Smooth muscle cell (in vitro differentiated cells): ENCODE measurements at regions not wholly inside any gene's neighbourhood (a gene's known extent, or its start where the extent isn't known, plus 50 kb on each side); places are given as distances from the start of the nearest gene placed in this dataset.

Experiments
- DNase-seq: peaks from one replicate; lab custom pipeline; 2025; ENCODE audit not compliant: unreplicated experiment; lab: John Stamatoyannopoulos, UW
- H2AFZ ChIP-seq: fragments of 200-600 bp; sonication (generic); 2 replicates; pipeline ENCODE4 v1.6.0; 2016; ENCODE audit warnings: antibody characterized with exemption, low read depth, mild to moderate bottlenecking
- H3F3A ChIP-seq: fragments of 200-600 bp; sonication (generic); 2 replicates; pipeline ENCODE4 v1.6.0; 2017; ENCODE audit warnings: antibody characterized with exemption, low read depth
- H3K27ac ChIP-seq: fragments of 200-600 bp; sonication (generic); 2 replicates; pipeline ENCODE4 v1.5.1; 2016; ENCODE audit warnings: low read depth, mild to moderate bottlenecking
- H3K27me3 ChIP-seq: fragments of 200-600 bp; sonication (generic); 2 replicates; pipeline ENCODE4 v1.6.1; 2016; ENCODE audit warnings: low read depth, mild to moderate bottlenecking
- H3K36me3 ChIP-seq: fragments of 200-600 bp; sonication (generic); 2 replicates; pipeline ENCODE4 v1.5.1; 2016; ENCODE audit warnings: low read depth
- H3K4me1 ChIP-seq: fragments of 200-600 bp; sonication (generic); 2 replicates; pipeline ENCODE4 v1.5.1; 2016; ENCODE audit warnings: low read depth
- H3K4me2 ChIP-seq: fragments of 200-600 bp; sonication (generic); 2 replicates; pipeline ENCODE4 v1.6.0; 2016; ENCODE audit warnings: mild to moderate bottlenecking
- H3K4me3 ChIP-seq: fragments of 200-600 bp; sonication (generic); 2 replicates; pipeline ENCODE4 v1.5.1; 2016; ENCODE audit warnings: mild to moderate bottlenecking
- H3K79me2 ChIP-seq: fragments of 200-600 bp; sonication (generic); 2 replicates; pipeline ENCODE4 v1.6.0; 2016; ENCODE audit warnings: low read depth, mild to moderate bottlenecking
- H3K9ac ChIP-seq: fragments of 200-600 bp; sonication (generic); 2 replicates; pipeline ENCODE4 v1.6.0; 2016; ENCODE audit warnings: low read depth
- H3K9me3 ChIP-seq: fragments of 200-600 bp; sonication (generic); replicated peaks from 2 replicates; pipeline ENCODE4 v1.5.1; 2016; ENCODE audit warnings: low read depth
- H4K20me1 ChIP-seq: fragments of 200-600 bp; sonication (generic); 2 replicates; pipeline ENCODE4 v1.6.0; 2016; ENCODE audit warnings: low read depth
- CTCF ChIP-seq: fragments of 200-600 bp; sonication (generic); IDR thresholded peaks from 2 replicates; pipeline ENCODE4 v1.5.1; 2017; ENCODE audit warnings: borderline replicate concordance, mild to moderate bottlenecking, antibody characterized with exemption; ENCODE audit not compliant: insufficient read depth, poor library complexity, severe bottlenecking
- WGBS: methylation state at CpG from one replicate; pipeline ENCODE4 v1.1.7; 2016; ENCODE audit warnings: low lambda C conversion rate; 5-methylcytosine and 5-hydroxymethylcytosine counted together

- H3K4me2 ChIP-seq: no peak overlapping the region
- H3K27ac ChIP-seq: no peak overlapping the region
- WGBS: 91% methylated on average over 2 of the region's 2 CpGs
- H3K4me3 ChIP-seq: no peak overlapping the region
- no peaks in the 10 kb centered on the region for H4K20me1 ChIP-seq
- no peaks in the 10 kb centered on the region for H3K27me3 ChIP-seq
- no peak overlapping the region for H2AFZ ChIP-seq
- no peak for DNase-seq
- H3K36me3 ChIP-seq: no peaks in the 10 kb centered on the region
- H3F3A ChIP-seq: no peaks in the 10 kb centered on the region
- H3K9ac ChIP-seq: no peak overlapping the region
- H3K9me3 ChIP-seq: no peaks in the 10 kb centered on the region
- no peaks in the 10 kb centered on the region for H3K4me1 ChIP-seq
- no peaks in the 10 kb centered on the region for H3K79me2 ChIP-seq
- TF ChIP-seq CTCF: no peak
These were observed 326.8 kb upstream of the GYPC start for GRCh38 chr2:126329173-126329572.

GRCh38 chr2:126342457-126342856 lies 313.5 kb upstream of the GYPC start:
- Histone ChIP-seq H3F3A (no peaks in the 10 kb centered on the region), H4K20me1 (no peaks in the 10 kb centered on the region), H3K4me2 (no peak overlapping the region), H3K4me1 (no peaks in the 10 kb centered on the region), H3K27ac (no peak overlapping the region), H3K79me2 (no peaks in the 10 kb centered on the region), H3K4me3 (no peak overlapping the region), H3K27me3 (no peaks in the 10 kb centered on the region), H3K9ac (no peak overlapping the region), H2AFZ (no peak overlapping the region), H3K9me3 (no peaks in the 10 kb centered on the region), H3K36me3 (no peaks in the 10 kb centered on the region)
- DNase-seq: no peak
- no peak for TF ChIP-seq CTCF
- 90% methylated on average over 4 of the region's 4 CpGs for WGBS

GRCh38 chr2:126343136-126343535 lies 312.8 kb upstream of the GYPC start:
- Histone ChIP-seq H3K79me2 (no peaks in the 10 kb centered on the region), H3K9ac (no peak overlapping the region), H3K4me2 (no peak overlapping the region), H3K9me3 (no peaks in the 10 kb centered on the region), H2AFZ (no peak overlapping the region), H3K4me3 (no peak overlapping the region), H3F3A (no peaks in the 10 kb centered on the region), H3K27me3 (no peaks in the 10 kb centered on the region), H3K4me1 (no peaks in the 10 kb centered on the region), H3K27ac (no peak overlapping the region), H4K20me1 (no peaks in the 10 kb centered on the region), H3K36me3 (no peaks in the 10 kb centered on the region)
- 72% methylated on average over 2 of the region's 2 CpGs for WGBS
- TF ChIP-seq CTCF: no peak
- DNase-seq: no peak

- WGBS: 76% methylated on average over 2 of the region's 2 CpGs
- no peak for DNase-seq
- TF ChIP-seq CTCF: no peak
- Histone ChIP-seq H3F3A (no peaks in the 10 kb centered on the region), H3K9me3 (no peaks in the 10 kb centered on the region), H4K20me1 (no peaks in the 10 kb centered on the region), H3K79me2 (no peaks in the 10 kb centered on the region), H3K27ac (no peak overlapping the region), H3K36me3 (no peaks in the 10 kb centered on the region), H3K9ac (no peak overlapping the region), H3K4me3 (no peak overlapping the region), H2AFZ (no peak overlapping the region), H3K4me2 (no peak overlapping the region), H3K27me3 (no peaks in the 10 kb centered on the region), H3K4me1 (no peaks in the 10 kb centered on the region)
These were observed 311.5 kb upstream of the GYPC start for GRCh38 chr2:126344493-126344892.
